ENCODE measurements at regions not wholly inside any gene's neighbourhood (a gene's known extent, or its start where the extent isn't known, plus 50 kb on each side); places are given as distances from the start of the nearest gene placed in this dataset.

DNA sequence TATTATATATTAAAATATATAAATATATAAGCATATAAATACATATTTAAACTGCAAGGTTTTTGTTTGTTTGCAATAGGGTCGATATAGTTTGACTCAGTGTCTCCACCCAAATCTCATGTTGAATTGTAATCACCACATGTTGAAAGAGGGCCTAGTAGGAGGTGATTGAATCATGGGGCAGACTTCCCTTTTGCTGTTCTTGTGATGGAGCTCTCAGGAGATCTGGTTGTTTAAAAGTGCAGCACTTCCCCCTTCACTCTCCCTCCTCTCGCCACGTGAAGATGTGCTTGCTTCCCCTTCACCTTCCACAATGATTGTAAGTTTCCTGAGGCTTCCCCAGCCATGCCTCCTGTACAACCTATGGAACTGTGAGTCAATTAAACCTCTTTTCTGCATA lies 2137.3 kb upstream of the CELF4 start:
- TF ChIP-seq, protein P1, sequence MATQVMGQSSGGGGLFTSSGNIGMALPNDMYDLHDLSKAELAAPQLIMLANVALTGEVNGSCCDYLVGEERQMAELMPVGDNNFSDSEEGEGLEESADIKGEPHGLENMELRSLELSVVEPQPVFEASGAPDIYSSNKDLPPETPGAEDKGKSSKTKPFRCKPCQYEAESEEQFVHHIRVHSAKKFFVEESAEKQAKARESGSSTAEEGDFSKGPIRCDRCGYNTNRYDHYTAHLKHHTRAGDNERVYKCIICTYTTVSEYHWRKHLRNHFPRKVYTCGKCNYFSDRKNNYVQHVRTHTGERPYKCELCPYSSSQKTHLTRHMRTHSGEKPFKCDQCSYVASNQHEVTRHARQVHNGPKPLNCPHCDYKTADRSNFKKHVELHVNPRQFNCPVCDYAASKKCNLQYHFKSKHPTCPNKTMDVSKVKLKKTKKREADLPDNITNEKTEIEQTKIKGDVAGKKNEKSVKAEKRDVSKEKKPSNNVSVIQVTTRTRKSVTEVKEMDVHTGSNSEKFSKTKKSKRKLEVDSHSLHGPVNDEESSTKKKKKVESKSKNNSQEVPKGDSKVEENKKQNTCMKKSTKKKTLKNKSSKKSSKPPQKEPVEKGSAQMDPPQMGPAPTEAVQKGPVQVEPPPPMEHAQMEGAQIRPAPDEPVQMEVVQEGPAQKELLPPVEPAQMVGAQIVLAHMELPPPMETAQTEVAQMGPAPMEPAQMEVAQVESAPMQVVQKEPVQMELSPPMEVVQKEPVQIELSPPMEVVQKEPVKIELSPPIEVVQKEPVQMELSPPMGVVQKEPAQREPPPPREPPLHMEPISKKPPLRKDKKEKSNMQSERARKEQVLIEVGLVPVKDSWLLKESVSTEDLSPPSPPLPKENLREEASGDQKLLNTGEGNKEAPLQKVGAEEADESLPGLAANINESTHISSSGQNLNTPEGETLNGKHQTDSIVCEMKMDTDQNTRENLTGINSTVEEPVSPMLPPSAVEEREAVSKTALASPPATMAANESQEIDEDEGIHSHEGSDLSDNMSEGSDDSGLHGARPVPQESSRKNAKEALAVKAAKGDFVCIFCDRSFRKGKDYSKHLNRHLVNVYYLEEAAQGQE (IDR thresholded peaks at IDR 0.05; ENCODE audit: insufficient read depth in 1 of 2, low read depth in 2 of 2, low read length in 2 of 2), result no peak
- TF ChIP-seq POLR2AphosphoS5 (IDR thresholded peaks at IDR 0.05; ENCODE audit: low read depth, low read length) (no peak), TAF1 (IDR thresholded peaks at IDR 0.05; ENCODE audit: borderline replicate concordance, insufficient read depth, low read length) (no peak), SIN3A (IDR thresholded peaks at IDR 0.05; ENCODE audit: borderline replicate concordance, insufficient read depth, low read length) (no peak), FOXP2 (optimal IDR thresholded peaks at IDR 0.05; ENCODE audit: borderline replicate concordance, extremely low read depth, extremely low read length, insufficient read depth) (no peak)

DNA sequence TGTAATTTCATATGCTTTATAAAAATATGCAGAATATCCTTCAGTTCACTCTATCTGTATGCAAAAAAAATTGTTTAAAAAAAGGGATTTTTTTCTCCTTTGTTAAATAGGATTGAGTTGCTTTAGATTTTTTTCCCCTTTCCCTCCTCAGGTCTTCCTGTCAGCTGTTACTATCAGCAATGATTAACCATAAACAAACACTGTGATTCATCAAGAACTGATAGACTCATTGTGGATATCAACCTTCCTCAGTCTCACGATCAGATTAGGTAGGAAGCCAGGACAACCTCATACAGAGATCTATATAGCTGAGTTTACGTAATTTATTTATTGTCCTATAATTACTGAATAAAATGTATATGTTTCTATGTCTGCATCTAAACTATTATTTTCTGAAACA lies 2136.2 kb upstream of the CELF4 start:
- TF ChIP-seq, protein P1 (IDR thresholded peaks at IDR 0.05; ENCODE audit: insufficient read depth in 1 of 2, low read depth in 2 of 2, low read length in 2 of 2), result no peak
- TF ChIP-seq SIN3A (IDR thresholded peaks at IDR 0.05; ENCODE audit: borderline replicate concordance, insufficient read depth, low read length) (no peak), POLR2AphosphoS5 (IDR thresholded peaks at IDR 0.05; ENCODE audit: low read depth, low read length) (no peak), TAF1 (IDR thresholded peaks at IDR 0.05; ENCODE audit: borderline replicate concordance, insufficient read depth, low read length) (no peak), FOXP2 (optimal IDR thresholded peaks at IDR 0.05; ENCODE audit: borderline replicate concordance, extremely low read depth, extremely low read length, insufficient read depth) (no peak)

DNA sequence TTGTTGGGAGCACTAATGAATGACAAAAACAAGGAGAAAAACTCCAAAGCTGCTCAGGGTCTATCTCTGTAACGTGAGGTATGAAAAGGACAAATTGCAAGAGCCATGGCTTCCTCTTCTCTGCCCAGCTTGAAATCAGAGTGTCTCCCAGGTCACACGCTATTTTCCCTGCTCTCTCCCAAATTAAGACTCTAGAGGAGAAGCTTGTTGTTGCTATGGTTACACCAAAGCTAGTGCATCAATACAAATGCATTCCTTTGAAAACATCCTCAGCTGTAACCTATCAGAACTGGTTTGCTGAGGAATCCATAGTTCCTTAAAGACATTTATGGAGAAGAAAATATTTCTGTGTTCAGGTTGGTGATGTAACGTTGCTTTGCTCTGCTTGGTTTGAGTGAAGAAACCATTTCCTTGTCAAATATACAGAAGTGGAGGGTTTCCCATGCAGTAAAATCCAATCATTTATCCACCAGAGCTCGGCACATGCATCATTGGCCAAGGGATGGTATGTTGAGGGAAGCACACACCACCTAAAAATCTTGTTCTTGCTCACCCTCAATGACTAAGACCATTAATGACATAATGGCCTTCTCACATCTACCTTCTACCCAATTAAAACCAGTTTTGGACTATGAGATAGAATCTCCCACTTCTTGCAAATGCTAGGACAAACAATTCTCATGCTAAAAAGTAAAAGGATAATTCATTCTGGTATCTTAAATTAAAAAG lies 2135.6 kb upstream of the CELF4 start:
- TF ChIP-seq TAF1 (IDR thresholded peaks at IDR 0.05; ENCODE audit: borderline replicate concordance, insufficient read depth, low read length) (no peak), SIN3A (IDR thresholded peaks at IDR 0.05; ENCODE audit: borderline replicate concordance, insufficient read depth, low read length) (no peak), FOXP2 (optimal IDR thresholded peaks at IDR 0.05; ENCODE audit: borderline replicate concordance, extremely low read depth, extremely low read length, insufficient read depth) (no peak)
- TF ChIP-seq, protein P1 (IDR thresholded peaks at IDR 0.05; ENCODE audit: insufficient read depth in 1 of 2, low read depth in 2 of 2, low read length in 2 of 2), result no peak

DNA sequence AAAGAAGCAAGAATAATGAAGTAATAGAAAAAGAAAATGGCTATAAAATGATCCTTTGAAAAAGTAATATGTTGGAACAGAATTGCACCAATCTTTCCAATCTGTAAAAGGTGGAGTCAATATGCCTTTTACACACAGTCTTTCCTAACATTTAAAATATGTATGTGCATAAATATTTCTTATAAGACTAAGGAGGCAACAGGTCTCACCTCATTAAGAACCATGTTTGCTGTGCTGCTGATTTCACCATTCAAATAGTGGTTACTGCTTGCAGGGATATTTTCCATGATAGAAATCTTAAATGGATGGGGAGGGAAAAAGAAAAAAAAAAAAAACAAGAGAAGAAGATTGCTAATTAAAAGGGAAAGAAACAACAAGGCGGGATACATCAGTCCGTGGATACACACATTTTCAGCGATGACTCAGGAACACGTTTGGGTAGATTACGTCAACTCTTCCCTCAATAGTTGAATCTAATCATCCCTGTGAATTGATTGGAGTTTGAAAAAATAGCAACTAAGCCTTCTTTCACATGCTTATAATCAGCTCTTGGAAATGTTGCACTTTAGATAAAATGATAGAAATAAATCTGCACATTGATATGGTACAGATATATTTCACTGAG lies 2133.9 kb upstream of the CELF4 start:
- TF ChIP-seq TAF1 (IDR thresholded peaks at IDR 0.05; ENCODE audit: borderline replicate concordance, insufficient read depth, low read length), result no peak
- TF ChIP-seq SIN3A (IDR thresholded peaks at IDR 0.05; ENCODE audit: borderline replicate concordance, insufficient read depth, low read length), result no peak
- TF ChIP-seq POLR2AphosphoS5 (IDR thresholded peaks at IDR 0.05; ENCODE audit: low read depth, low read length), result no peak
- TF ChIP-seq FOXP2 (optimal IDR thresholded peaks at IDR 0.05; ENCODE audit: borderline replicate concordance, extremely low read depth, extremely low read length, insufficient read depth), result no peak
- TF ChIP-seq, protein P1 (IDR thresholded peaks at IDR 0.05; ENCODE audit: insufficient read depth in 1 of 2, low read depth in 2 of 2, low read length in 2 of 2), result no peak

Measured in PFSK-1 (cell line).